ENCODE measurements at regions not wholly inside any gene's neighbourhood (a gene's known extent, or its start where the extent isn't known, plus 50 kb on each side); places are given as distances from the start of the nearest gene placed in this dataset.

GRCh38 chr5:40413743-40414142 lies 266.0 kb upstream of the PTGER4 start:
- peak in 2 of 4 experiments; percentile 57 to 68 for DNase-seq

GRCh38 chr5:40412771-40413170 lies 266.9 kb upstream of the PTGER4 start:
- DNase-seq: peak in 1 of 4 experiments; percentile 17

GRCh38 chr5:40410964-40411635 lies 268.6 kb upstream of the PTGER4 start:
- DNase-seq: peak; percentile 55 to 85 (median 73)

- DNase-seq: peak; percentile 65 to 91 (median 71)
Observed at GRCh38 chr5:40410231-40410861, 269.4 kb upstream of the PTGER4 start.

- peak; percentile 51 to 83 (median 78) for DNase-seq
Observed at GRCh38 chr5:40409601-40410000, 270.1 kb upstream of the PTGER4 start.

- DNase-seq: peak; percentile 43 to 82 (median 68)
Observed at GRCh38 chr5:40406741-40407211, 272.9 kb upstream of the PTGER4 start.

GRCh38 chr5:40405996-40406740 lies 273.5 kb upstream of the PTGER4 start:
- peak in 2 of 4 experiments; percentile 46 to 59 for DNase-seq

- DNase-seq: peak; percentile 26 to 79 (median 65)
Observed at GRCh38 chr5:40405230-40405629, 274.5 kb upstream of the PTGER4 start.

GRCh38 chr5:40404613-40405012 lies 275.1 kb upstream of the PTGER4 start:
- peak in 2 of 4 experiments; percentile 66 to 70 for DNase-seq

GRCh38 chr5:40402007-40402364 lies 277.7 kb upstream of the PTGER4 start:
- DNase-seq: peak in 3 of 4 experiments; percentile 59 to 79 (median 71)

GRCh38 chr5:40401284-40402006 lies 278.3 kb upstream of the PTGER4 start:
- peak in 2 of 4 experiments; percentile 45 to 53 for DNase-seq

GRCh38 chr5:40400245-40400644 lies 279.5 kb upstream of the PTGER4 start:
- DNase-seq: no peak

- DNase-seq: peak in 2 of 4 experiments; percentile 52 to 77
Observed at GRCh38 chr5:40399349-40399748, 280.4 kb upstream of the PTGER4 start.

- DNase-seq: no peak
Observed at GRCh38 chr5:40397976-40398375, 281.7 kb upstream of the PTGER4 start.

- peak in 3 of 4 experiments; percentile 43 to 81 (median 58) for DNase-seq
Observed at GRCh38 chr5:40397091-40397490, 282.6 kb upstream of the PTGER4 start.

- peak in 1 of 4 experiments; percentile 73 for DNase-seq
Observed at GRCh38 chr5:40396317-40396716, 283.4 kb upstream of the PTGER4 start.

GRCh38 chr5:40395251-40395650 lies 284.5 kb upstream of the PTGER4 start:
- no peak for DNase-seq

- DNase-seq: no peak
Observed at GRCh38 chr5:40394698-40395097, 285.0 kb upstream of the PTGER4 start.

- DNase-seq: peak in 2 of 4 experiments; percentile 55 to 75
Observed at GRCh38 chr5:40391642-40392041, 288.1 kb upstream of the PTGER4 start.

GRCh38 chr5:40390281-40391149 lies 289.2 kb upstream of the PTGER4 start:
- no peak for DNase-seq

GRCh38 chr5:40389591-40389990 lies 290.1 kb upstream of the PTGER4 start:
- DNase-seq: no peak

Measured in suppressor macrophage (primary cell).